ENCODE measurements at regions not wholly inside any gene's neighbourhood (a gene's known extent, or its start where the extent isn't known, plus 50 kb on each side); places are given as distances from the start of the nearest gene placed in this dataset.

GRCh38 chr9:7983490-7983889 lies 183.9 kb upstream of the DMAC1 start:
- no peak for TF ChIP-seq POLR2AphosphoS5 (IDR thresholded peaks at IDR 0.05; ENCODE audit: borderline replicate concordance, low read depth, low read length)
- no peak for TF ChIP-seq EZH2 (IDR thresholded peaks at IDR 0.05)
